ENCODE measurements at regions not wholly inside any gene's neighbourhood (a gene's known extent, or its start where the extent isn't known, plus 50 kb on each side); places are given as distances from the start of the nearest gene placed in this dataset.
A peak's percentile ranks its signal among the peaks of the same experiment; 100 is the strongest.

- no peak for DNase-seq
Measured at GRCh38 chr11:112470355-112470754, 209.7 kb upstream of the PLET1 start.

GRCh38 chr11:112471731-112472130, 211.1 kb upstream of the PLET1 start:
- DNase-seq: no peak

- no peak for DNase-seq
Measured at GRCh38 chr11:112477152-112477551, 216.5 kb upstream of the PLET1 start.

- DNase-seq: no peak
Measured at GRCh38 chr11:112477581-112478317, 217.1 kb upstream of the PLET1 start.

- DNase-seq: no peak
Measured at GRCh38 chr11:112478806-112479205, 218.1 kb upstream of the PLET1 start.

- no peak for DNase-seq
Measured at GRCh38 chr11:112481431-112481830, 220.8 kb upstream of the PLET1 start.

GRCh38 chr11:112481893-112482292, 221.2 kb upstream of the PLET1 start:
- DNase-seq: no peak

GRCh38 chr11:112485280-112485679, 224.6 kb upstream of the PLET1 start:
- DNase-seq: no peak

- no peak for DNase-seq
Measured at GRCh38 chr11:112497826-112498225, 237.2 kb upstream of the PLET1 start.

GRCh38 chr11:112498701-112499100, 238.0 kb upstream of the PLET1 start:
- no peak for DNase-seq

- DNase-seq: peak; percentile 23
Measured at GRCh38 chr11:112499153-112499880, 238.7 kb upstream of the PLET1 start.

- DNase-seq: no peak
Measured at GRCh38 chr11:112499881-112500204, 239.2 kb upstream of the PLET1 start.

- no peak for DNase-seq
Measured at GRCh38 chr11:112503410-112503809, 242.8 kb upstream of the PLET1 start.

- DNase-seq: no peak
Measured at GRCh38 chr11:112504056-112504455, 243.4 kb upstream of the PLET1 start.

GRCh38 chr11:112506852-112507251, 246.2 kb upstream of the PLET1 start:
- no peak for DNase-seq

- DNase-seq: no peak
Measured at GRCh38 chr11:112507281-112507680, 246.6 kb upstream of the PLET1 start.

- DNase-seq: no peak
Measured at GRCh38 chr11:112508750-112509149, 248.1 kb upstream of the PLET1 start.

- no peak for DNase-seq
Measured at GRCh38 chr11:112509300-112509699, 248.6 kb upstream of the PLET1 start.

GRCh38 chr11:112511271-112511670, 250.6 kb upstream of the PLET1 start:
- no peak for DNase-seq

- no peak for DNase-seq
Measured at GRCh38 chr11:112511911-112512310, 251.3 kb upstream of the PLET1 start.

GRCh38 chr11:112513417-112513816, 252.8 kb upstream of the PLET1 start:
- DNase-seq: no peak

GRCh38 chr11:112514011-112514740, 253.5 kb upstream of the PLET1 start:
- no peak for DNase-seq

- DNase-seq: no peak
Measured at GRCh38 chr11:112516261-112516660, 255.6 kb upstream of the PLET1 start.

GRCh38 chr11:112516755-112517154, 256.1 kb upstream of the PLET1 start:
- no peak for DNase-seq

All from suppressor macrophage treated with lipopolysaccharide for 4 hours (primary cell).